Endothelial cell of umbilical vein (primary cell): ENCODE measurements at regions not wholly inside any gene's neighbourhood (a gene's known extent, or its start where the extent isn't known, plus 50 kb on each side); places are given as distances from the start of the nearest gene placed in this dataset.

Experiments used
- CTCF ChIP-seq, 2 donors: IDR thresholded peaks; 1 replicate in 1 of 2; 2 replicates in 1 of 2; pipeline ENCODE4 v1.5.1; 2011; ENCODE audit warnings: low read length in 2 of 2, mild to moderate bottlenecking in 2 of 2, moderate library complexity in 2 of 2, control low read depth in 1 of 2, inconsistent platforms in 1 of 2, low read depth in 1 of 2; ENCODE audit not compliant: insufficient read depth in 1 of 2; ENCODE audit errors: extremely low read depth in 1 of 2
- FOS ChIP-seq: IDR thresholded peaks from 2 replicates; pipeline ENCODE4 v1.6.1; 2011; ENCODE audit warnings: mild to moderate bottlenecking, low read length, moderate library complexity, borderline replicate concordance; ENCODE audit not compliant: insufficient read depth
- JUN ChIP-seq: IDR thresholded peaks from 2 replicates; pipeline ENCODE4 v1.6.1; 2011; ENCODE audit warnings: borderline replicate concordance, low read depth; ENCODE audit not compliant: insufficient read length, insufficient read depth
- MAX ChIP-seq: IDR thresholded peaks from 2 replicates; pipeline ENCODE4 v1.6.1; 2011; ENCODE audit not compliant: insufficient read depth, insufficient read length
- POLR2A ChIP-seq: IDR thresholded peaks from 2 replicates; pipeline ENCODE4 v1.6.1; 2012; ENCODE audit warnings: low read depth, mild to moderate bottlenecking, control low read depth, low read length
- POLR2AphosphoS5 ChIP-seq: IDR thresholded peaks from 2 replicates; pipeline ENCODE4 v1.6.1; 2012; ENCODE audit warnings: low read depth, mild to moderate bottlenecking, control low read depth, low read length, moderate library complexity; ENCODE audit not compliant: insufficient read depth

- TF ChIP-seq CTCF (IDR thresholded peaks at IDR 0.05; ENCODE audit: extremely low read depth in 1 of 2, insufficient read depth in 1 of 2, low read depth in 1 of 2, low read length in 2 of 2) (no peak), POLR2A (no peak), JUN (no peak), MAX (no peak), FOS (no peak), POLR2AphosphoS5 (no peak)
Measured at GRCh38 chr6:14462566-14462965, 345.0 kb downstream of the CD83 start.
